HG03469 (cell line): ENCODE measurements at regions not wholly inside any gene's neighbourhood (a gene's known extent, or its start where the extent isn't known, plus 50 kb on each side); places are given as distances from the start of the nearest gene placed in this dataset.
"Not testable (repeated sequence)": the region's sequence is repeated elsewhere in the genome, so short reads cannot be mapped to it uniquely, and the experiment has no call there.

Source experiments
- ATAC-seq: cut with Tn5 transposase; IDR thresholded peaks from one replicate; pipeline ENCODE4 v1.9.1; 2021; ENCODE audit warnings: mild to moderate bottlenecking, moderate library complexity, moderate number of reproducible peaks; ENCODE audit not compliant: unreplicated experiment

GRCh38 chr5:158007336-158007735 lies 148.4 kb upstream of the CLINT1 start:
- ATAC-seq = no peak

- ATAC-seq = no peak
These were observed 140.8 kb upstream of the CLINT1 start for GRCh38 chr5:157999696-158000095.

DNA sequence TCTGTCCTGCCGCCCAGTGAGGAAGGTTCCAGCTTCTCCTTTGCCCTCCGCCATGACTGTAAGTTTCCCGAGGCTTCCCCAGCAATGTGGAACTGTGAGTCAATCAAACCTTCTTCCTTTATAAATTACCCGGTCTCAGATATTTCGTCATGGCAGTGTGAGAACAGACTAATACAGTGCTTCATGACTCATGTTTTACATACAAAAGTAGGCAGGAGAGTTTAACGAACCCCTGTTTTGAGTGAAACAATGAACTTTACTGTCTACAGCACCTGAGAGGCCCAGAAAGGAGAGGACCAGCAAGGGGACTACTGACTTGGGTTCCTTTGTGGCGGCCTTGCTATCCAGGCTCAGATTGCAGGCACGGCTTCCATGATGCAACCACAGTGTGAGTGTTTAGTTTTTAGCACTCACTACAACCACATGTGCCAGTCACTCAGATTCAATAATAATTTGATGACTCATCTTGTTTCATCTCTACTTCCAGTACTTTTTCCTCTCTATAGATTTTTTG lies 139.1 kb upstream of the CLINT1 start:
- no peak for ATAC-seq

GRCh38 chr5:157994906-157995519 lies 136.1 kb upstream of the CLINT1 start:
- ATAC-seq = peak; percentile 42

GRCh38 chr5:157993986-157994691 lies 135.2 kb upstream of the CLINT1 start:
- no peak for ATAC-seq

GRCh38 chr5:157993201-157993600 lies 134.3 kb upstream of the CLINT1 start:
- no peak for ATAC-seq

DNA sequence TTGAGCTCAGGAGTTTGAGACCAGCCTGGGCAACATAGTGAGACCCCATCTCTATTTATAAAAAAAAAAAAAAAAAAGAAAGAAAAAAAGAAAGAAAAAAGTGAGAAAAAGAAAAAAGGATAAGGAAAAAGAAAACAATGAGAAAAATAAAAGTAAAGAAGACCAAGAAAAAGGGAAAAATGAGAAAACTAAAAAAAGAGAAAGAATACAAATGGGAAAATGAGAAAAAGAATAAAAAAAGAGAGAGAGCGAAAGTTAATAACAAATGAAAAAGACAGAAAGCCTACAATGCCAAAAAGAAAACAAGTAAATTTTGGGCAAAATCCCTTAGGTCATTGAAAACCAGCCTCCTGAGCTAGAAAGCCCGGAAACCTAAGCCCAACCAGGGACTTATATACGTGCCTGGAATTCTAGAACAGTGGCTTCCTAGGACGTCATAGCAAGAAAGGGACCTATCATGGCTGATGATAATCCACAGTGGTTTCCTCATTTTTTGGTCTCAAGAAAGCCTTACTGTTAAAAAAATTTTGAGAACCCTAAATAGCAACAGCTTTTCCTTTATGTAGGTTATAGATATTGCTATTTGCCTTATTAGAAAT lies 131.7 kb upstream of the CLINT1 start:
- ATAC-seq = no peak

DNA sequence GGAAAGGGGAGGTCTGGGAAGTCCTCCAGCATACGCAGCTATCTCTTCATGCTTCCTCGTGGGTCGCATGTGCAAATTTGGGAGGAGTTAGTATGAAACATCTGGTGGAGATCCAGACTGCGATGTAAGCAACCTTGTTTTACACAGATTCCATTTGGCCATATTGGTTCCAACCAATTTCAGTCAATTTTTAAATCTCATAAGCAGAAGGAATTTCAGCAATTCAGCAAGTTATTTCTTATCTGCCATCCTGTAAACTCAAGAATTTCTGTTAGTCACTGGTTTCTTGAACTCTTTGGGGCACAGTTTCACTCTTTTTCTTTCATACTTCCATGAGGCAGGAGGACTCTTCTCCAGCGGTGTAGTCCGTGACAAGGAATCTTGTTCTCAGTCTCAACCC lies 130.4 kb upstream of the CLINT1 start:
- ATAC-seq = no peak

GRCh38 chr5:157987259-157987658 lies 128.3 kb upstream of the CLINT1 start:
- no peak for ATAC-seq

- no peak for ATAC-seq
These were observed 127.6 kb upstream of the CLINT1 start for GRCh38 chr5:157986431-157986990.

GRCh38 chr5:157984611-157985010 lies 125.7 kb upstream of the CLINT1 start:
- ATAC-seq = no peak

DNA sequence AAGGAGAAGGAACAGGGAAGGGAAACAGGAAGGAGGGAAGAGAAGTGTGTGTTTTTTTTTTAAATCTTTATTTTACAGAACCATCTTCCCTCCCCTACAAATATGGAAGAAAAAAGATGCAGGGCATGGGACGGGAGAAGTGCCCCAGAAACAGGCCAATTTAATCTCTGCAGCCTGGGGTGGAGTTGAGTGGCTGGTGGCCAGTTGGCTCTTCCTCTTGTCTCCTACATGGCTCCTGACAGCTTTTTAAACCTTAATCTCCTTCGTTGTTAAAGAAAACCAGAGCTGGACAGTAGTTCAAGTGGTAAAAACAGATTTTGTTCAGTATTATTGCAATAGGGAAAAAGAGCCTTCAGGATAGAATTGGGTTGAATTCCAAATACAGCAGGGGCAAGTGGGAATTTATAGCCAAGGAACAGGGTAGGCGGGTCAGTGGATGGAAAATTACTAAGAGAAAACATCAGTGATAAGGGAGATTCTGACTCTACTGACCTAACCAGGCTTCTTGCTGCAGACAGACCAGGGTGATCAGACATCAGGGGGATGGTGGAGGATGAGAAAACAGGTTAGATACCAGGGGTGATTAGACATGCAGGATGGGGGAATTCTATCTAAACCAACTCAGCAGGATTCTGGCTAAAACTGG lies 125.1 kb upstream of the CLINT1 start:
- no peak for ATAC-seq

GRCh38 chr5:157978061-157978460 lies 119.1 kb upstream of the CLINT1 start:
- no peak for ATAC-seq

DNA sequence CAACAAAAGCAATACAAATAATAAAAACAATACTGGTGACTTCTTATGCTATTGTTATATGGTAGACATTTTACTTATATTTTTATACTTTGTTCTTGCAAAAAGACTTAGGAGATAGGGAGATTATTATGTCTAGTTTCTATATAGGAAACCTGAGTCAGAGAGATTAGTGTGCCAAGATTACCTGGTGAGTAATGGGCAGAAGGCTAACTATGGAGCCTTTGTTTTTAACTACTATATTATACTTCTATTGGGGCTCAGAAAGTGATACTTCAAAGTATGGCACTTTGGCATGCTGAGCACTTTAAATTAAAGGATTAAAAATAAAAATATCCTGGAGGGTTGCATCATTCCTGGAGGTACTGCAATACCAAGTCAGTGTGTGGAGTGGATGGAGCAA lies 117.5 kb upstream of the CLINT1 start:
- no peak for ATAC-seq

DNA sequence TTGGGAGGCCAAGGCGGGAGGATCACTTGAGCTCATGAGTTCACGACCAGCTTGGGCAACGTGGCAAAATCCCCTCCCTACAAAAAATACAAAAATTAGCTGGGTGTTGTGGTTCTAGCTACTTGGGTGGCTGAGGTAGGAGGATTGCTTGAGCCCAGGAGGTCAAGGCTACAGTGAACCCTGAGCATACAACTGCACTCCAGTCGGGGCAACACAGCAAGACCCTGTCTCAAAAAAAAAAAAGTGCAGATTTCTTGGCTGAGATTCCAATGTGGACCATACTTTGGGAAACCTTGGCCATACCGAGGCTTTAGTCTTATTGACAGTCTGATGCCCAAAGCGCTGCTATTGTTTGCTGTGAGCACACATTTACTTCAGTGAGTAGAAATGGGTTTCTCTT lies 113.6 kb upstream of the CLINT1 start:
- ATAC-seq = no peak

DNA sequence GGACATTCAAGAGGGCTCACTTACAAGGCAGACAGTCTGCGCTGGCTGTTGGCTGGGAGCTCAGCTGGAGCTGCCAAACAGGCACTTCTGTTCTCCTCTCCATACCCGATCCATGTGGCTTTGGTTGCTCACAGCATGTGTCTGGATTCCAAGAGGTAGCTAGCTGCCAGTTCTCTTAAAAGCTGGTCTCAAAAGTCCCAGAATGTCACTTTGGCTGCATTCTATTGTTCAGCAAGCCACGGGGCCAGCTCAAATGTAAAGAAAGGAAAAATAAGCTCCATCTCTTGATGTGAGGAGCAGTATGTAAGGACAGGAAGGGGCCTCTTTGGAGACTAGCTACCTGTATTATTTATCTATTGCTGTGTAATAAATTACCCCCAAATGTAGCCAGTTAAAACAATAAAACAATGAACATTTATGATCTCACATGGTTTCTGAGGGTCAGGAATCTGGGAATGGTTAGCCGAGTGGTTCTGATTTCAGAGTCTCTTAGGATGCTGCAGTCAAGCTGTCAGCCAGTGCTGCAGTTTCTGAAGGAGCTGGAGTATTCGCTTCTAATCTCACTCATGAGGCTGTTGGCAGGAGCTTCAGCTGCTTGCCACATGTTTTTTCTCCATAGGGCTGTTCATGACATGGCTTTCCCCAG lies 112.7 kb upstream of the CLINT1 start:
- ATAC-seq = no peak

GRCh38 chr5:157968570-157968969 lies 109.6 kb upstream of the CLINT1 start:
- ATAC-seq = not testable (repeated sequence)

GRCh38 chr5:157965989-157966388 lies 107.0 kb upstream of the CLINT1 start:
- no peak for ATAC-seq

- ATAC-seq = no peak
These were observed 106.2 kb upstream of the CLINT1 start for GRCh38 chr5:157965040-157965678.

DNA sequence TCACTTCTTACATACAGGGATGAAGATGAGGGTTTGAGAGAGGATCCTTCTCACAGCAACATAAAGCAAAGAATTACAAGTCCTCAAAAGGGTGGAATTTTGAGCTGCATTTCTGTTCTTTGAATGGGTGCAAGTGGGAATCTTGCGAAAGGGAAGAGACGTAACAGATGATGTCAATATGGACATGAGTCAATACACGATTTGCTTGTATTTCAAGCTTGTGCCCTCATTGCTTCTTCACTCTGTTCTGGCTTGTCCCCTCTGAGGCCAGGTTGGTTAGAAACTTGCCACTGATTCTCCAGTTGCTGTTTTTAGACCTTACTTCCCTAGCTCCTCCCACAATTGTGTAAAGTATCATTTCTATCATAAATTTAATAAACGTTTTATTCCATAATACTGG lies 104.8 kb upstream of the CLINT1 start:
- no peak for ATAC-seq
